Vagina (tissue), 2 donors: ENCODE measurements at regions not wholly inside any gene's neighbourhood (a gene's known extent, or its start where the extent isn't known, plus 50 kb on each side); places are given as distances from the start of the nearest gene placed in this dataset.

Experiments
- POLR2A ChIP-seq, 2 donors: fragments of 450-650 bp; IDR thresholded peaks; one replicate each; pipeline ENCODE4 v1.6.1; 2017; ENCODE audit warnings: antibody characterized with exemption in 2 of 2, mild to moderate bottlenecking in 2 of 2, moderate library complexity in 2 of 2
- TF ChIP-seq, protein P1 (sequence below), 3 experiments: fragments of 450-650 bp in 2 of 3; fragments of 200-600 bp in 1 of 3; sonication (generic) in 1 of 3; IDR thresholded peaks; one replicate each; pipeline ENCODE4 v1.5.1; 2017 to 2019; ENCODE audit warnings: antibody characterized with exemption in 3 of 3, mild to moderate bottlenecking in 2 of 3, moderate library complexity in 2 of 3

DNA sequence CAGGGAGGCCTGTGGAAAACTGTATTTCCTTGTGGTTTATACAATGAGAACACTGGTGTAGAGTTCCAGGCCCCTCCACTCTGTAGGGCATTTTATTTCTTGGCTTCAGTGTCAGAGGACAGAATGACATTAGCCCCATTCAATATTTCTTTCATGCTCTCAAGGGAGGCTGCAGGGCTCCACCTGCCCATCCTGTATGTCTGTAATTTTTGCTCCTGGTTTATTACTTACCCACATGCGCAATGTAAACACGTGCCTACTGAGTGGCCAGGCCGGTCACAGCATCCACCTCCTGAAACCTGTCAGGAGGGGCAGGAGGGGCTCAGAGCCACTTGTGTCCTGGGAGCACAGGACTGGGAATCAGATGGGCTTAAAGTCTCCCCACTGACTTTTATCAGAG lies 82.4 kb downstream of the GADD45G start:
- no peak for TF ChIP-seq POLR2A (IDR thresholded peaks at IDR 0.05)
- TF ChIP-seq, protein P1, sequence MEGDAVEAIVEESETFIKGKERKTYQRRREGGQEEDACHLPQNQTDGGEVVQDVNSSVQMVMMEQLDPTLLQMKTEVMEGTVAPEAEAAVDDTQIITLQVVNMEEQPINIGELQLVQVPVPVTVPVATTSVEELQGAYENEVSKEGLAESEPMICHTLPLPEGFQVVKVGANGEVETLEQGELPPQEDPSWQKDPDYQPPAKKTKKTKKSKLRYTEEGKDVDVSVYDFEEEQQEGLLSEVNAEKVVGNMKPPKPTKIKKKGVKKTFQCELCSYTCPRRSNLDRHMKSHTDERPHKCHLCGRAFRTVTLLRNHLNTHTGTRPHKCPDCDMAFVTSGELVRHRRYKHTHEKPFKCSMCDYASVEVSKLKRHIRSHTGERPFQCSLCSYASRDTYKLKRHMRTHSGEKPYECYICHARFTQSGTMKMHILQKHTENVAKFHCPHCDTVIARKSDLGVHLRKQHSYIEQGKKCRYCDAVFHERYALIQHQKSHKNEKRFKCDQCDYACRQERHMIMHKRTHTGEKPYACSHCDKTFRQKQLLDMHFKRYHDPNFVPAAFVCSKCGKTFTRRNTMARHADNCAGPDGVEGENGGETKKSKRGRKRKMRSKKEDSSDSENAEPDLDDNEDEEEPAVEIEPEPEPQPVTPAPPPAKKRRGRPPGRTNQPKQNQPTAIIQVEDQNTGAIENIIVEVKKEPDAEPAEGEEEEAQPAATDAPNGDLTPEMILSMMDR (IDR thresholded peaks at IDR 0.05) = no peak
